H1 (cell line): ENCODE measurements at regions not wholly inside any gene's neighbourhood (a gene's known extent, or its start where the extent isn't known, plus 50 kb on each side); places are given as distances from the start of the nearest gene placed in this dataset.

Experiments used
- CTCF ChIA-PET: fragments of 300-600 bp; sonication (Branson Sonifier 250); formaldehyde crosslinking; loops from one replicate; lab custom pipeline; 2021; ENCODE audit not compliant: partially characterized antibody; lab: Charles Lee
- POLR2A ChIA-PET: fragments of 300-600 bp; sonication (Branson Sonifier 250); formaldehyde crosslinking; loops from one replicate; lab custom pipeline; 2021; ENCODE audit warnings: inconsistent platforms; ENCODE audit not compliant: partially characterized antibody; lab: Charles Lee
- DNase-seq, 2 experiments: peaks; one replicate each; pipeline versions ENCODE4 v3.0.0 to v3.0.0-alpha.2; 2010 to 2022; ENCODE audit warnings: low spot score in 2 of 2, low read depth in 1 of 2, mixed read lengths in 1 of 2
- FAIRE-seq: peaks from 2 replicates; lab custom pipeline; 2011; peaks lifted over from hg19 to GRCh38; lab: Jason Lieb, UNC
- H2AFZ ChIP-seq: 2 replicates; pipeline ENCODE4 v1.8.1; 2012; ENCODE audit warnings: low read length, inconsistent platforms
- H2AK5ac ChIP-seq: 2 replicates; pipeline ENCODE4 v1.6.1; 2013; ENCODE audit warnings: low read depth, low read length
- H2BK120ac ChIP-seq: replicated peaks from 2 replicates; pipeline ENCODE3; 2013; ENCODE audit warnings: low read depth, low read length, inconsistent platforms
- H2BK12ac ChIP-seq: 2 replicates; pipeline ENCODE4 v1.6.1; 2013; ENCODE audit warnings: low read depth, low read length
- H2BK15ac ChIP-seq: 2 replicates; pipeline ENCODE4 v1.6.1; 2013; ENCODE audit warnings: low read length
- H2BK20ac ChIP-seq: 2 replicates; pipeline ENCODE4 v1.6.1; 2013; ENCODE audit warnings: low read length
- H2BK5ac ChIP-seq: 2 replicates; pipeline ENCODE4 v1.6.1; 2013; ENCODE audit warnings: low read depth, low read length
- H3K14ac ChIP-seq: 2 replicates; pipeline ENCODE4 v1.6.1; 2013; ENCODE audit warnings: inconsistent platforms; ENCODE audit not compliant: insufficient read length
- H3K18ac ChIP-seq: 2 replicates; pipeline ENCODE4 v1.6.1; 2013; ENCODE audit warnings: low read length; ENCODE audit errors: extremely low read depth
- H3K23ac ChIP-seq: 2 replicates; pipeline ENCODE4 v1.6.1; 2013; ENCODE audit warnings: inconsistent platforms; ENCODE audit not compliant: insufficient read length
- H3K23me2 ChIP-seq: 2 replicates; pipeline ENCODE4 v1.6.1; 2013; ENCODE audit warnings: low read depth, low read length
- H3K27ac ChIP-seq: 2 replicates; pipeline ENCODE4 v1.6.1; 2011; ENCODE audit warnings: low read depth, low read length, inconsistent platforms
- H3K27me3 ChIP-seq, 4 experiments: replicated peaks in 1 of 4; 1 replicate in 1 of 4; 2 replicates in 3 of 4; pipeline versions ENCODE4 v1.6.1 to v1.8.1; 2011 to 2013; ENCODE audit warnings: low read length in 3 of 4, mild to moderate bottlenecking in 3 of 4, inconsistent platforms in 2 of 4, mixed read lengths in 2 of 4, moderate library complexity in 1 of 4; ENCODE audit not compliant: control insufficient read depth in 3 of 4, insufficient read depth in 3 of 4; ENCODE audit errors: extremely low read depth in 1 of 4
- H3K36me3 ChIP-seq, 4 experiments: 2 replicates each; pipeline versions ENCODE4 v1.6.1 to v1.8.1; 2011 to 2013; ENCODE audit warnings: mild to moderate bottlenecking in 4 of 4, low read length in 3 of 4, moderate library complexity in 2 of 4, control low read depth in 1 of 4, inconsistent platforms in 1 of 4; ENCODE audit not compliant: insufficient read depth in 4 of 4, control insufficient read depth in 2 of 4
- H3K4ac ChIP-seq: replicated peaks from 2 replicates; pipeline ENCODE3; 2013; ENCODE audit warnings: low read length, low read depth, mixed read lengths, inconsistent platforms; ENCODE audit not compliant: insufficient read length
- H3K4me1 ChIP-seq, 4 experiments: replicated peaks in 1 of 4; 1 replicate in 1 of 4; 2 replicates in 3 of 4; pipeline versions ENCODE4 v1.6.1 to v1.8.1; 2011 to 2013; ENCODE audit warnings: low read length in 3 of 4, inconsistent platforms in 2 of 4, mixed read lengths in 1 of 4; ENCODE audit not compliant: insufficient read depth in 4 of 4, control insufficient read depth in 3 of 4
- H3K4me2 ChIP-seq, 2 experiments: 2 replicates each; pipeline versions ENCODE4 v1.6.1 to v1.8.1; 2011 to 2013; ENCODE audit warnings: low read depth in 2 of 2, low read length in 2 of 2, control low read depth in 1 of 2, inconsistent platforms in 1 of 2, mild to moderate bottlenecking in 1 of 2; ENCODE audit not compliant: insufficient read depth in 1 of 2
- H3K4me3 ChIP-seq, 4 experiments: fragments of 200-600, 300-600 bp in 1 of 4; sonication (generic), shearing (Covaris generic), sonication (Bioruptor Twin) in 1 of 4; 2 replicates each; pipeline versions ENCODE4 v1.5.1 to v1.8.1; 2011 to 2016; ENCODE audit warnings: low read length in 4 of 4, low read depth in 3 of 4, control low read depth in 2 of 4, inconsistent platforms in 2 of 4, mild to moderate bottlenecking in 2 of 4, mixed read lengths in 1 of 4, moderate library complexity in 1 of 4; ENCODE audit not compliant: insufficient read depth in 2 of 4; ENCODE audit errors: extremely low read depth in 1 of 4
- H3K56ac ChIP-seq: replicated peaks from 2 replicates; pipeline ENCODE3; 2013; ENCODE audit warnings: low read depth, mild to moderate bottlenecking, mixed read lengths, low read length, inconsistent platforms; ENCODE audit not compliant: insufficient read length
- H3K79me1 ChIP-seq: 2 replicates; pipeline ENCODE4 v1.6.1; 2013; ENCODE audit warnings: low read depth, low read length, control low read depth
- H3K79me2 ChIP-seq, 2 experiments: 2 replicates each; pipeline versions ENCODE4 v1.6.1 to v1.8.1; 2012 to 2013; ENCODE audit warnings: low read length in 2 of 2, mild to moderate bottlenecking in 2 of 2, inconsistent platforms in 1 of 2; ENCODE audit not compliant: insufficient read depth in 2 of 2, control insufficient read depth in 1 of 2
- H3K9ac ChIP-seq, 4 experiments: replicated peaks in 1 of 4; 1 replicate in 1 of 4; 2 replicates in 3 of 4; pipeline versions ENCODE4 v1.6.1 to v1.8.1; 2011 to 2013; ENCODE audit warnings: low read depth in 3 of 4, low read length in 3 of 4, control low read depth in 2 of 4, mild to moderate bottlenecking in 2 of 4, moderate library complexity in 2 of 4, inconsistent platforms in 1 of 4; ENCODE audit errors: extremely low read depth in 1 of 4
- H3K9me3 ChIP-seq, 2 experiments: 2 replicates each; pipeline versions ENCODE4 v1.6.1 to v1.8.1; 2012 to 2013; ENCODE audit warnings: mild to moderate bottlenecking in 2 of 2, moderate library complexity in 2 of 2, control low read depth in 1 of 2, inconsistent platforms in 1 of 2, low read depth in 1 of 2, low read length in 1 of 2, mixed read lengths in 1 of 2; ENCODE audit not compliant: insufficient read depth in 2 of 2
- H4K20me1 ChIP-seq, 2 experiments: replicated peaks in 1 of 2; 2 replicates each; pipeline versions ENCODE3 to v1.8.1; 2011 to 2013; ENCODE audit warnings: inconsistent platforms in 2 of 2, low read length in 2 of 2, mild to moderate bottlenecking in 1 of 2; ENCODE audit not compliant: insufficient read depth in 2 of 2, control insufficient read depth in 1 of 2
- H4K5ac ChIP-seq: 2 replicates; pipeline ENCODE4 v1.6.1; 2013; ENCODE audit warnings: low read length, low read depth, mixed read lengths, inconsistent platforms; ENCODE audit not compliant: insufficient read length
- H4K8ac ChIP-seq: 2 replicates; pipeline ENCODE4 v1.8.0; 2013; ENCODE audit warnings: mild to moderate bottlenecking, moderate library complexity, low read length, inconsistent platforms; ENCODE audit not compliant: insufficient read depth; ENCODE audit errors: extremely low read depth
- H4K91ac ChIP-seq: replicated peaks from 2 replicates; pipeline ENCODE3; 2013; ENCODE audit warnings: low read length, mixed read lengths, inconsistent platforms; ENCODE audit not compliant: insufficient read length
- POU5F1 ChIP-seq: IDR thresholded peaks from 2 replicates; pipeline ENCODE4 v1.6.1; 2011; ENCODE audit warnings: low read depth, mild to moderate bottlenecking, low read length, moderate library complexity
- SP1 ChIP-seq: IDR thresholded peaks from 2 replicates; pipeline ENCODE4 v1.6.1; 2011; ENCODE audit warnings: low read depth, low read length
- WGBS, 2 experiments: shearing (Covaris generic) in 1 of 2; methylation state at CpG; one replicate each; pipeline versions ENCODE4 v1.1.6 to v1.1.7; 2013 to 2015; ENCODE audit warnings: low lambda C conversion rate in 2 of 2, mixed read lengths in 2 of 2, inconsistent platforms in 1 of 2, low coverage in 1 of 2, missing lambda C conversion rate in 1 of 2; ENCODE audit not compliant: insufficient replicate concordance in 2 of 2, insufficient coverage in 1 of 2, insufficient read length in 1 of 2; ENCODE audit errors: extremely low coverage in 1 of 2, missing lambda C conversion rate in 1 of 2; 5-methylcytosine and 5-hydroxymethylcytosine counted together

DNA sequence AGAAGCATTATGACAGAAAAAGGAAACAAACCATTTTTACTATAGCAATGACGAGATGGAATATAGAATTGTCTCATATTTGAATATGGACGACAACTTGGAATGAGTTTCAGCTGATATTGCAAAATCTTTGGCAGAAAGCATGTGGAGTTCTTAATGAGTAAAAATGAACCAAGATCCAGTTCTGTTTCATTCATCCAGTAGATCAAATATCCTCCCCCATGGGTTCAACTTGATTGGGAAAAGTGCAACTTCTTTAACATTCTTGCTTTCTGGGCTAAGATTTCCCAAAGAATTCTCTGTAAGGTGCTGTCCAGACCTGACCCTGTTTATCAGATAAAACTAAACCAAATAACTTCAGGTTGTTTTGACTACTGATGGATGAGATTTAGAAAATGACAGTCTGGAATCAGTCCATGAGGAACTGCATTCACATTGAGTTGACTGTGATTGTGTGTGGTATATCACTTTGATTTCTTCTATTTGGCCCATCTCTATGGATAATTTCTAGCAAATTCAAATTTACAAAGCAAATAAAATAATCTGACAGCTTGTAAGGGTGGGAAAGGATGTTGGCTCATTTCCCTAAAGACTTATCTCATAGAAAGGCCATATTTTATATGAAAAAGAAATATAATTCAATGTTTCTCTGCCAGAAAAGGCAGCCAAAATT is 267.4 kb downstream of the ADAMTS20 start:
- H3K23ac ChIP-seq: no peak overlapping the region
- H3K36me3 ChIP-seq: no peaks in the 10 kb centered on the region
- H2BK12ac ChIP-seq: no peak overlapping the region
- H3K4me1 ChIP-seq: peaks cover 0 to 3% (median 0%) of the 10 kb centered on the region in 4 experiments; a peak in 2 of 7 replicates
- ChIA-PET POLR2A (no interaction called here), CTCF (no interaction called here)
- no peak overlapping the region for H4K5ac ChIP-seq
- H3K27me3 ChIP-seq: no peaks in the 10 kb centered on the region
- H2BK5ac ChIP-seq: no peak overlapping the region
- H4K20me1 ChIP-seq: no peaks in the 10 kb centered on the region
- H3K4me2 ChIP-seq: no peak overlapping the region
- H3K4ac ChIP-seq: no peak overlapping the region
- no peak overlapping the region for H2AFZ ChIP-seq
- H3K18ac ChIP-seq: no peak overlapping the region
- no peaks in the 10 kb centered on the region for H3K79me1 ChIP-seq
- H3K4me3 ChIP-seq: no peak overlapping the region
- H3K23me2 ChIP-seq: no peaks in the 10 kb centered on the region
- 77% methylated on average over 2 of the region's 2 CpGs; no CpG with 5 or more reads in 1 of the 2 experiments for WGBS, 2 experiments
- no peak overlapping the region for H2AK5ac ChIP-seq
- FAIRE-seq (no peak), DNase-seq (no peak)
- no peaks in the 10 kb centered on the region for H3K79me2 ChIP-seq
- H4K91ac ChIP-seq: no peak overlapping the region
- H3K9ac ChIP-seq: no peak overlapping the region
- no peak overlapping the region for H2BK120ac ChIP-seq
- H3K27ac ChIP-seq: no peak overlapping the region
- H2BK20ac ChIP-seq: no peak overlapping the region
- H3K56ac ChIP-seq: no peak overlapping the region
- peaks cover 0 to 3% of the 10 kb centered on the region in 2 experiments; a peak in 1 of 4 replicates for H3K9me3 ChIP-seq
- no peak overlapping the region for H2BK15ac ChIP-seq
- no peak overlapping the region for H3K14ac ChIP-seq
- H4K8ac ChIP-seq: no peak overlapping the region
- no peak for TF ChIP-seq SP1
- no peak for TF ChIP-seq POU5F1
